Karpas-422 (cell line): ENCODE measurements at regions not wholly inside any gene's neighbourhood (a gene's known extent, or its start where the extent isn't known, plus 50 kb on each side); places are given as distances from the start of the nearest gene placed in this dataset.

ENCODE experiments used
- DNase-seq: peaks from one replicate; pipeline ENCODE4 v3.0.0-alpha.2; 2015
- H2AFZ ChIP-seq: fragments of 200-600 bp; sonication (generic); 2 replicates; pipeline ENCODE4 v1.6.1; 2014; ENCODE audit warnings: antibody characterized with exemption, low read length, mixed read lengths
- H3K27ac ChIP-seq: fragments of 200-600 bp; sonication (generic); 2 replicates; pipeline ENCODE4 v1.5.1; 2014; ENCODE audit warnings: mild to moderate bottlenecking, low read length, moderate library complexity
- H3K27me3 ChIP-seq: fragments of 200-600 bp; sonication (generic); 2 replicates; pipeline ENCODE4 v1.6.1; 2014; ENCODE audit warnings: low read length, mixed read lengths
- H3K36me3 ChIP-seq: fragments of 200-600 bp; sonication (generic); 2 replicates; pipeline ENCODE4 v1.6.1; 2014; ENCODE audit warnings: low read length, mixed read lengths; ENCODE audit not compliant: insufficient read depth
- H3K4me1 ChIP-seq: fragments of 200-600 bp; sonication (generic); 2 replicates; pipeline ENCODE4 v1.6.1; 2014; ENCODE audit warnings: mild to moderate bottlenecking, low read length, mixed read lengths
- H3K4me2 ChIP-seq: fragments of 200-600 bp; sonication (generic); 2 replicates; pipeline ENCODE4 v1.6.1; 2014; ENCODE audit warnings: low read length, low read depth, mild to moderate bottlenecking; ENCODE audit not compliant: poor library complexity, severe bottlenecking
- H3K4me3 ChIP-seq: fragments of 200-600 bp; sonication (generic); 2 replicates; pipeline ENCODE4 v1.5.1; 2014; ENCODE audit warnings: mild to moderate bottlenecking, antibody characterized with exemption, low read length, mixed read lengths
- H3K79me2 ChIP-seq: fragments of 200-600 bp; sonication (generic); 2 replicates; pipeline ENCODE4 v1.6.1; 2014; ENCODE audit warnings: mild to moderate bottlenecking, low read length, mixed read lengths
- H3K9ac ChIP-seq: fragments of 200-600 bp; sonication (generic); 2 replicates; pipeline ENCODE4 v1.6.0; 2014; ENCODE audit warnings: low read length
- H3K9me2 ChIP-seq: fragments of 200-600 bp; sonication (generic), shearing (Covaris generic); replicated peaks from 2 replicates; pipeline ENCODE4 v1.6.0; 2014; ENCODE audit warnings: mild to moderate bottlenecking, low read length, moderate library complexity; ENCODE audit not compliant: insufficient read depth
- H3K9me3 ChIP-seq: fragments of 300-700, 200-600 bp; sonication (generic); 2 replicates; pipeline ENCODE4 v1.6.1; 2014; ENCODE audit warnings: low read length, mixed read lengths
- H4K20me1 ChIP-seq: fragments of 200-600 bp; sonication (generic); 2 replicates; pipeline ENCODE4 v1.6.1; 2014; ENCODE audit warnings: mild to moderate bottlenecking, antibody characterized with exemption, low read length, low read depth; ENCODE audit not compliant: insufficient read depth

- H3K4me2 ChIP-seq = no peak overlapping the region
- no peaks in the 10 kb centered on the region for H3K79me2 ChIP-seq
- no peak overlapping the region for H3K4me3 ChIP-seq
- no peaks in the 10 kb centered on the region for H3K9me2 ChIP-seq
- no peak for DNase-seq
- no peaks in the 10 kb centered on the region for H4K20me1 ChIP-seq
- no peaks in the 10 kb centered on the region for H3K4me1 ChIP-seq
- no peaks in the 10 kb centered on the region for H3K27me3 ChIP-seq
- no peak overlapping the region for H3K27ac ChIP-seq
- no peaks in the 10 kb centered on the region for H3K9me3 ChIP-seq
- H3K9ac ChIP-seq = no peak overlapping the region
- H3K36me3 ChIP-seq = no peaks in the 10 kb centered on the region
- H2AFZ ChIP-seq = no peak overlapping the region
Measured at GRCh38 chr13:53214433-53214832, 185.8 kb downstream of the OLFM4 start.

DNA sequence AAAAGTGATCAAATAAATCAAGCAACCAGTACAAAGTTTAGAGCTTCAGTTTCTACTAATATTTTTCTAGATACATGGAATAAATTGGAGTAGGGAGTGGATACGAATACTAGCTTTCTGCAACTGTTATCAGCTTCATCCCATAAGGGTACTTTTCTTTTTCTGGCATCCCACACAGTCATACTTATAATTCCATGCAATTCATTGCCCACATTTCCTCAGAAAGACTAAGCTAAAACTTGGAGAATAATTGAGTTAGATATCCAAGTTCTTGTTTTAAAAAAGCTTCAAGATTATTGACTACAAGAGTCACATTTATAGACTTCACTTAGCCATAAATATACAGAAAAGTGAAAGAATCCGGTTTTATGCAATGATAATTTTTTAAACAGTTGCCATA is 186.9 kb downstream of the OLFM4 start:
- Histone ChIP-seq H2AFZ (no peak overlapping the region), H4K20me1 (no peaks in the 10 kb centered on the region), H3K27me3 (no peaks in the 10 kb centered on the region), H3K9me3 (no peaks in the 10 kb centered on the region), H3K4me1 (no peaks in the 10 kb centered on the region), H3K36me3 (no peaks in the 10 kb centered on the region), H3K9ac (no peak overlapping the region), H3K27ac (no peak overlapping the region), H3K9me2 (no peaks in the 10 kb centered on the region), H3K4me2 (no peak overlapping the region), H3K4me3 (no peak overlapping the region), H3K79me2 (no peaks in the 10 kb centered on the region)
- DNase-seq = no peak

GRCh38 chr13:53216773-53217172 is 188.2 kb downstream of the OLFM4 start:
- Histone ChIP-seq H3K4me3 (no peak overlapping the region), H3K4me2 (no peak overlapping the region), H3K27me3 (no peaks in the 10 kb centered on the region), H3K79me2 (no peaks in the 10 kb centered on the region), H3K36me3 (no peaks in the 10 kb centered on the region), H2AFZ (no peak overlapping the region), H3K4me1 (no peaks in the 10 kb centered on the region), H3K9ac (no peak overlapping the region), H3K9me2 (no peaks in the 10 kb centered on the region), H3K9me3 (no peaks in the 10 kb centered on the region), H3K27ac (no peak overlapping the region), H4K20me1 (no peaks in the 10 kb centered on the region)
- DNase-seq = no peak

- Histone ChIP-seq H3K9me2 (no peaks in the 10 kb centered on the region), H3K79me2 (no peaks in the 10 kb centered on the region), H3K4me1 (no peaks in the 10 kb centered on the region), H3K36me3 (no peaks in the 10 kb centered on the region), H3K9me3 (no peaks in the 10 kb centered on the region), H3K27me3 (no peaks in the 10 kb centered on the region), H3K9ac (no peak overlapping the region), H3K4me3 (no peak overlapping the region), H2AFZ (no peak overlapping the region), H3K4me2 (no peak overlapping the region), H4K20me1 (no peaks in the 10 kb centered on the region), H3K27ac (no peak overlapping the region)
- no peak for DNase-seq
Measured at GRCh38 chr13:53217194-53217593, 188.6 kb downstream of the OLFM4 start.

DNA sequence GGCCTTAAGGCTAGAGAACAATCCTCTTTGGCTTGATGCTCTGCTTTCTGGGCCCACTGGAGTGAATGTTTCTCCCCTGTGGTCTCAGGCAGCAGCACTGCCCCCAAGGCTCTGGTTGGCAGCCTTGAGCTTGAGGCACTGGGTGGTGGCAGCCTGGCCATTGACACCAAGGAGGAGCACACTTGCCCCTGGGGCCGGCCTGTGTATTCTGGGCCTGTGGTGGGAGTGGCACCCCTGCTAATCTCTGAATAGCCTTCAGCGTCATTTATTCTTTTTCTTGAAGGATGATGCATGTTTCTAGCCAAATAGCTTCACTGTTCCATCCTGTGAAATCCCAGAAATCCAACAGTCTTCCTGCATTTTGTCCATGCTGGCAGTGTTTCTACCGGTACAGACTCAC is 191.4 kb downstream of the OLFM4 start:
- no peak overlapping the region for H3K4me2 ChIP-seq
- H2AFZ ChIP-seq = no peak overlapping the region
- H3K9me3 ChIP-seq = no peaks in the 10 kb centered on the region; the same call in 1 of the 2 replicates
- no peak overlapping the region for H3K27ac ChIP-seq
- no peak for DNase-seq
- no peaks in the 10 kb centered on the region for H3K79me2 ChIP-seq
- no peaks in the 10 kb centered on the region for H3K36me3 ChIP-seq
- H3K9me2 ChIP-seq = no peaks in the 10 kb centered on the region
- no peak overlapping the region for H3K4me3 ChIP-seq
- no peaks in the 10 kb centered on the region for H4K20me1 ChIP-seq
- H3K27me3 ChIP-seq = no peaks in the 10 kb centered on the region
- no peak overlapping the region for H3K9ac ChIP-seq
- no peaks in the 10 kb centered on the region for H3K4me1 ChIP-seq

DNA sequence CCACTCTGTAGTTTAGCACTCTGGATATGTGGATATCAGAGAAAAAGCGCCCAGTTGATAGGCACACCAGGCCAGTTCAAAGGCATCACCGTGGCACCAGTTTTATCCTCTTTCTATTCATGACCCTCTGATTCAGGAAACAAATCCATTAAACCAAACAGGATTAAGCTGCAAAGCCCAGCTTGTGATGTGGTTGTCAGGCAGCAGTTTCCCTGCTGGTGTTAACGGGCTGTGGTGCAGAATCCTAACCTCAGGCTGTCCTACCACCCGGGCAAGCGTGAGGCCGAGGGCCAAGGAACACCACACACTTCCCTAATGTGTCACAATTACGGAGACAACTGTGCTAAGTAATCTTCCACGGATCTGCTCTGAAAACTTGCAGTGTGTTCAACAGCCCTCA is 209.1 kb downstream of the OLFM4 start:
- no peaks in the 10 kb centered on the region for H3K9me3 ChIP-seq
- no peak overlapping the region for H3K4me2 ChIP-seq
- H3K27me3 ChIP-seq = no peaks in the 10 kb centered on the region
- H3K36me3 ChIP-seq = no peaks in the 10 kb centered on the region
- H3K27ac ChIP-seq = no peak overlapping the region
- no peak overlapping the region for H3K9ac ChIP-seq
- no peaks in the 10 kb centered on the region for H3K79me2 ChIP-seq
- no peak for DNase-seq
- no peak overlapping the region for H2AFZ ChIP-seq
- H4K20me1 ChIP-seq = no peaks in the 10 kb centered on the region
- no peak overlapping the region for H3K4me3 ChIP-seq
- no peaks in the 10 kb centered on the region for H3K9me2 ChIP-seq
- no peaks in the 10 kb centered on the region for H3K4me1 ChIP-seq

GRCh38 chr13:53238261-53238660 is 209.6 kb downstream of the OLFM4 start:
- Histone ChIP-seq H3K4me3 (no peak overlapping the region), H3K4me1 (no peaks in the 10 kb centered on the region), H3K27ac (no peak overlapping the region), H3K9ac (no peak overlapping the region), H3K27me3 (no peaks in the 10 kb centered on the region), H3K4me2 (no peak overlapping the region), H3K36me3 (no peaks in the 10 kb centered on the region), H3K9me2 (no peaks in the 10 kb centered on the region), H4K20me1 (no peaks in the 10 kb centered on the region), H3K79me2 (no peaks in the 10 kb centered on the region), H2AFZ (no peak overlapping the region), H3K9me3 (no peaks in the 10 kb centered on the region)
- DNase-seq = no peak

DNA sequence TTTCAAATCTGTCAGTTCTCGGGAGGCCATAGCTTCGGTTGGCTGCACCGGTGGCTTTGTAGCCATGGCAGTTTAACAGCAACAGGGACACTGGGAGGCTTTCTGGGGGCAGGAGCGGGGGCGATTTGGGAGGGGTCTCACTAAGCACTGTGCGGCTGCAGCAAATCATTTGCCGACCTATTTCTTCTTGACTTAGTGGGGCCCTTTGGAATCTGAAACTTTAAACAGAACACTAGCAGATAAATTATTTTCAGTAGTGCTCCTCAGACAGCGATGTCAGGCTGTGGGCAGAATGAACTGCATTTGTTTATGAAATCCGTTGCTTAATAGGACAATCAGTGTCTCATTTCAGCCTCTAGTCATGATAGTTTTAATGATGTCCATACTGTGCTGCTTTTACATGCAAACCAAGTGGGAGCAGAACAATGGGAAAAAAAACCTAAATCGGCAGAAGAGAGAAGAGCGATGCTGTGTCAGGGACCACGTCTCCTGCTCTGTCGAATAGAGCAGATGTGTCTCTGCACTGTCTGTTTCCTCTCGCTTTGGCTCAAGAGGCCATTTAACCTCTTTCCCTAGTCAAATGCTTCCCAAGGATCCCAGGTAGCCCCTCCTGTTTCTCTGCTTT is 211.9 kb downstream of the OLFM4 start:
- Histone ChIP-seq H3K4me2 (no peak overlapping the region), H2AFZ (no peak overlapping the region), H3K9me3 (no peaks in the 10 kb centered on the region), H3K36me3 (no peaks in the 10 kb centered on the region), H3K27me3 (no peaks in the 10 kb centered on the region), H3K27ac (no peak overlapping the region), H3K79me2 (no peaks in the 10 kb centered on the region), H4K20me1 (no peaks in the 10 kb centered on the region), H3K9me2 (no peaks in the 10 kb centered on the region), H3K4me1 (no peaks in the 10 kb centered on the region), H3K4me3 (no peak overlapping the region), H3K9ac (no peak overlapping the region)
- no peak for DNase-seq

- DNase-seq = no peak
- Histone ChIP-seq H3K79me2 (no peaks in the 10 kb centered on the region), H3K27ac (no peak overlapping the region), H4K20me1 (no peaks in the 10 kb centered on the region), H3K4me1 (no peaks in the 10 kb centered on the region), H3K9ac (no peak overlapping the region), H3K36me3 (no peaks in the 10 kb centered on the region), H3K4me2 (no peak overlapping the region), H3K4me3 (no peak overlapping the region), H2AFZ (no peak overlapping the region), H3K9me2 (no peaks in the 10 kb centered on the region), H3K9me3 (no peaks in the 10 kb centered on the region), H3K27me3 (no peaks in the 10 kb centered on the region)
Measured at GRCh38 chr13:53241891-53242348, 213.3 kb downstream of the OLFM4 start.
